ENCODE measurements at regions not wholly inside any gene's neighbourhood (a gene's known extent, or its start where the extent isn't known, plus 50 kb on each side); places are given as distances from the start of the nearest gene placed in this dataset.

GRCh38 chr18:57909620-57910019 lies 106.5 kb upstream of the ATP8B1 start:
- no peaks in the 10 kb centered on the region for H3F3A ChIP-seq (replicated peaks; ENCODE audit: low read depth)
- no peak overlapping the region for H2AFZ ChIP-seq
- ATAC-seq (no peak), DNase-seq (ENCODE audit: low spot score) (no peak)
- Mint-ChIP-seq H3K4me1 (peaks cover 15% of the 10 kb centered on the region), H3K36me3 (ENCODE audit: low read depth) (no peaks in the 10 kb centered on the region), H3K27ac (no peak overlapping the region), H3K9me3 (no peaks in the 10 kb centered on the region), H3K4me3 (no peak overlapping the region), H3K27me3 (ENCODE audit: insufficient read depth, low read depth, poor library complexity) (peaks cover 4% of the 10 kb centered on the region)
- H4K20me1 ChIP-seq (replicated peaks; ENCODE audit: insufficient read depth): no peaks in the 10 kb centered on the region; the same call in 1 of the 2 replicates
- no peaks in the 10 kb centered on the region for H3K27me3 ChIP-seq (ENCODE audit: insufficient read depth)
- H3K4me2 ChIP-seq: no peak overlapping the region
- peaks cover 10% of the 10 kb centered on the region for H3K4me1 ChIP-seq (ENCODE audit: insufficient read depth)
- H3K4me3 ChIP-seq: no peak overlapping the region
- H3K27ac ChIP-seq (ENCODE audit: low read depth): no peak overlapping the region
- H3K79me2 ChIP-seq (replicated peaks; ENCODE audit: insufficient read depth): no peaks in the 10 kb centered on the region
- H3K9me2 ChIP-seq (ENCODE audit: insufficient read depth): no peaks in the 10 kb centered on the region
- no peak for TF ChIP-seq EZH2phosphoT487 (IDR thresholded peaks at IDR 0.05; ENCODE audit: unreplicated experiment)
- no peak for TF ChIP-seq JUNB (IDR thresholded peaks at IDR 0.05; ENCODE audit: unreplicated experiment)
- no peak for TF ChIP-seq POLR2AphosphoS5 (IDR thresholded peaks at IDR 0.05; ENCODE audit: low read depth)
- no peak for TF ChIP-seq CTCF (conservative IDR thresholded peaks at IDR 0.05; ENCODE audit: low read depth in 2 of 2)
- no peak for TF ChIP-seq REST (IDR thresholded peaks at IDR 0.05; ENCODE audit: unreplicated experiment)
- TF ChIP-seq ETS1 (IDR thresholded peaks at IDR 0.05): no peak
- no peak for TF ChIP-seq ZNF114 (CRISPR knock-in tag; IDR thresholded peaks at IDR 0.05)
- no peak for TF ChIP-seq EZH2 (IDR thresholded peaks at IDR 0.05; ENCODE audit: low read depth, unreplicated experiment)
- TF ChIP-seq ZNF331 (CRISPR knock-in tag; IDR thresholded peaks at IDR 0.05; ENCODE audit: low read depth): no peak
- TF ChIP-seq NANOG (IDR thresholded peaks at IDR 0.05; ENCODE audit: borderline replicate concordance): no peak
- TF ChIP-seq CREB1 (CRISPR knock-in tag; IDR thresholded peaks at IDR 0.05; ENCODE audit: low read depth): no peak
- no peak for TF ChIP-seq STAT1 (IDR thresholded peaks at IDR 0.05; ENCODE audit: unreplicated experiment)
- TF ChIP-seq ZNF462 (CRISPR knock-in tag; IDR thresholded peaks at IDR 0.05): no peak
- no peaks in the 10 kb centered on the region for H3K36me3 ChIP-seq (ENCODE audit: insufficient read depth)
